Astrocyte (in vitro differentiated cells and primary cell): ENCODE measurements at regions not wholly inside any gene's neighbourhood (a gene's known extent, or its start where the extent isn't known, plus 50 kb on each side); places are given as distances from the start of the nearest gene placed in this dataset.
A peak's percentile ranks its signal among the peaks of the same experiment; 100 is the strongest.

Source experiments
- DNase-seq: peaks from one replicate; pipeline ENCODE4 v3.0.0-alpha.2; 2010; ENCODE audit warnings: low read depth
- FAIRE-seq: peaks from 2 replicates; lab custom pipeline; 2011; peaks lifted over from hg19 to GRCh38; lab: Jason Lieb, UNC
- H2AFZ ChIP-seq: 2 replicates; pipeline ENCODE4 v1.6.0; 2012; ENCODE audit warnings: low read depth, low read length, inconsistent platforms
- H3K27ac ChIP-seq: 2 replicates; pipeline ENCODE4 v1.5.1; 2011; ENCODE audit warnings: low read depth, low read length, inconsistent platforms
- H3K27me3 ChIP-seq: 2 replicates; pipeline ENCODE4 v1.6.0; 2011; ENCODE audit warnings: low read length, inconsistent platforms; ENCODE audit not compliant: insufficient read depth
- H3K36me3 ChIP-seq: 2 replicates; pipeline ENCODE4 v1.5.1; 2011; ENCODE audit warnings: low read length, inconsistent platforms; ENCODE audit not compliant: insufficient read depth
- H3K4me1 ChIP-seq: 2 replicates; pipeline ENCODE4 v1.5.1; 2011; ENCODE audit warnings: low read length, inconsistent platforms; ENCODE audit not compliant: insufficient read depth
- H3K4me2 ChIP-seq: 2 replicates; pipeline ENCODE4 v1.6.0; 2012; ENCODE audit warnings: low read length, inconsistent platforms
- H3K4me3 ChIP-seq: 2 replicates; pipeline ENCODE4 v1.5.1; 2011; ENCODE audit warnings: low read depth, mild to moderate bottlenecking, low read length, inconsistent platforms; ENCODE audit not compliant: insufficient read depth
- H3K79me2 ChIP-seq: 2 replicates; pipeline ENCODE4 v1.6.0; 2012; ENCODE audit warnings: mild to moderate bottlenecking, low read length, inconsistent platforms; ENCODE audit not compliant: insufficient read depth
- H3K9ac ChIP-seq: 2 replicates; pipeline ENCODE4 v1.6.0; 2012; ENCODE audit warnings: mild to moderate bottlenecking, low read length, inconsistent platforms
- H3K9me3 ChIP-seq: 2 replicates; pipeline ENCODE4 v1.5.1; 2012; ENCODE audit warnings: low read depth, mild to moderate bottlenecking, low read length, inconsistent platforms; ENCODE audit not compliant: insufficient read depth
- H4K20me1 ChIP-seq: 2 replicates; pipeline ENCODE4 v1.6.0; 2012; ENCODE audit warnings: low read length, inconsistent platforms; ENCODE audit not compliant: insufficient read depth
- H3K27ac Mint-ChIP-seq: one replicate; pipeline ENCODE4 v1.8.0; 2021; ENCODE audit warnings: mild to moderate bottlenecking, mixed read lengths; ENCODE audit not compliant: unreplicated experiment
- H3K27me3 Mint-ChIP-seq: one replicate; pipeline ENCODE4 v1.8.0; 2021; ENCODE audit warnings: low read depth, mixed read lengths; ENCODE audit not compliant: unreplicated experiment
- H3K36me3 Mint-ChIP-seq: one replicate; pipeline ENCODE4 v1.8.0; 2021; ENCODE audit warnings: low read depth, mixed read lengths; ENCODE audit not compliant: unreplicated experiment
- H3K4me1 Mint-ChIP-seq: one replicate; pipeline ENCODE4 v1.8.0; 2021; ENCODE audit warnings: low read depth, mixed read lengths; ENCODE audit not compliant: unreplicated experiment
- H3K4me3 Mint-ChIP-seq: one replicate; pipeline ENCODE4 v1.8.0; 2021; ENCODE audit warnings: mild to moderate bottlenecking, moderate library complexity, mixed read lengths; ENCODE audit not compliant: unreplicated experiment
- H3K9me3 Mint-ChIP-seq: one replicate; pipeline ENCODE4 v1.8.0; 2021; ENCODE audit warnings: mild to moderate bottlenecking, mixed read lengths; ENCODE audit not compliant: unreplicated experiment
- CTCF ChIP-seq: IDR thresholded peaks from 2 replicates; pipeline ENCODE4 v1.5.1; 2011; ENCODE audit warnings: low read depth, mild to moderate bottlenecking, inconsistent platforms, low read length, moderate library complexity; ENCODE audit not compliant: insufficient read depth
- EZH2 ChIP-seq: IDR thresholded peaks from 2 replicates; pipeline ENCODE4 v1.6.1; 2012; ENCODE audit warnings: mild to moderate bottlenecking, low read length, inconsistent platforms; ENCODE audit not compliant: insufficient read depth

GRCh38 chr5:164203581-164204225 is 698.3 kb downstream of the MAT2B start:
- no peaks in the 10 kb centered on the region for H4K20me1 ChIP-seq
- H3K4me2 ChIP-seq = peak overlapping the region; percentile 46
- Mint-ChIP-seq H3K4me1 (peaks cover 1% of the 10 kb centered on the region), H3K4me3 (no peak overlapping the region), H3K9me3 (no peaks in the 10 kb centered on the region), H3K27ac (no peak overlapping the region), H3K27me3 (no peaks in the 10 kb centered on the region), H3K36me3 (no peaks in the 10 kb centered on the region)
- no peaks in the 10 kb centered on the region for H3K36me3 ChIP-seq
- peaks cover 20% of the 10 kb centered on the region for H3K4me1 ChIP-seq
- H2AFZ ChIP-seq = no peak overlapping the region
- H3K9ac ChIP-seq = no peak overlapping the region
- no peak overlapping the region for H3K4me3 ChIP-seq
- H3K9me3 ChIP-seq = no peaks in the 10 kb centered on the region
- TF ChIP-seq EZH2 (no peak), CTCF (no peak)
- H3K27ac ChIP-seq = peak overlapping the region; percentile 45
- H3K27me3 ChIP-seq = no peaks in the 10 kb centered on the region
- peak; percentile 25 for DNase-seq
- no peak for FAIRE-seq
- no peaks in the 10 kb centered on the region for H3K79me2 ChIP-seq

- Histone ChIP-seq H3K9ac (no peak overlapping the region), H3K4me3 (no peak overlapping the region), H3K79me2 (no peaks in the 10 kb centered on the region), H3K4me2 (peak overlapping the region; percentile 46), H3K27me3 (no peaks in the 10 kb centered on the region), H3K4me1 (peaks cover 20% of the 10 kb centered on the region), H3K36me3 (no peaks in the 10 kb centered on the region), H3K27ac (peak overlapping the region; percentile 45), H4K20me1 (no peaks in the 10 kb centered on the region), H2AFZ (no peak overlapping the region), H3K9me3 (no peaks in the 10 kb centered on the region)
- Mint-ChIP-seq H3K27me3 (no peaks in the 10 kb centered on the region), H3K9me3 (no peaks in the 10 kb centered on the region), H3K4me3 (no peak overlapping the region), H3K36me3 (no peaks in the 10 kb centered on the region), H3K27ac (no peak overlapping the region), H3K4me1 (peaks cover 1% of the 10 kb centered on the region)
- peak; percentile 83 for DNase-seq
- no peak for FAIRE-seq
- TF ChIP-seq CTCF = no peak
These were observed 699.0 kb downstream of the MAT2B start for GRCh38 chr5:164204338-164204946.

GRCh38 chr5:164206196-164206595 is 700.8 kb downstream of the MAT2B start:
- Histone ChIP-seq H4K20me1 (no peaks in the 10 kb centered on the region), H3K27ac (no peak overlapping the region), H3K36me3 (no peaks in the 10 kb centered on the region), H3K4me2 (no peak overlapping the region), H3K9ac (no peak overlapping the region), H3K27me3 (no peaks in the 10 kb centered on the region), H3K4me1 (peaks cover 20% of the 10 kb centered on the region), H3K4me3 (no peak overlapping the region), H3K9me3 (no peaks in the 10 kb centered on the region), H3K79me2 (no peaks in the 10 kb centered on the region), H2AFZ (no peak overlapping the region)
- Mint-ChIP-seq H3K4me3 (no peak overlapping the region), H3K9me3 (no peaks in the 10 kb centered on the region), H3K36me3 (no peaks in the 10 kb centered on the region), H3K27ac (no peak overlapping the region), H3K4me1 (peaks cover 1% of the 10 kb centered on the region), H3K27me3 (no peaks in the 10 kb centered on the region)
- DNase-seq = no peak
- TF ChIP-seq CTCF (no peak), EZH2 (no peak)
- FAIRE-seq = no peak
